Astrocyte (in vitro differentiated cells and primary cell): ENCODE measurements at regions not wholly inside any gene's neighbourhood (a gene's known extent, or its start where the extent isn't known, plus 50 kb on each side); places are given as distances from the start of the nearest gene placed in this dataset.
A peak's percentile ranks its signal among the peaks of the same experiment; 100 is the strongest.

Experiments
- DNase-seq: peaks from one replicate; pipeline ENCODE4 v3.0.0-alpha.2; 2010; ENCODE audit warnings: low read depth
- FAIRE-seq: peaks from 2 replicates; lab custom pipeline; 2011; peaks lifted over from hg19 to GRCh38; lab: Jason Lieb, UNC
- H2AFZ ChIP-seq: 2 replicates; pipeline ENCODE4 v1.6.0; 2012; ENCODE audit warnings: low read depth, low read length, inconsistent platforms
- H3K27ac ChIP-seq: 2 replicates; pipeline ENCODE4 v1.5.1; 2011; ENCODE audit warnings: low read depth, low read length, inconsistent platforms
- H3K27me3 ChIP-seq: 2 replicates; pipeline ENCODE4 v1.6.0; 2011; ENCODE audit warnings: low read length, inconsistent platforms; ENCODE audit not compliant: insufficient read depth
- H3K36me3 ChIP-seq: 2 replicates; pipeline ENCODE4 v1.5.1; 2011; ENCODE audit warnings: low read length, inconsistent platforms; ENCODE audit not compliant: insufficient read depth
- H3K4me1 ChIP-seq: 2 replicates; pipeline ENCODE4 v1.5.1; 2011; ENCODE audit warnings: low read length, inconsistent platforms; ENCODE audit not compliant: insufficient read depth
- H3K4me2 ChIP-seq: 2 replicates; pipeline ENCODE4 v1.6.0; 2012; ENCODE audit warnings: low read length, inconsistent platforms
- H3K4me3 ChIP-seq: 2 replicates; pipeline ENCODE4 v1.5.1; 2011; ENCODE audit warnings: low read depth, mild to moderate bottlenecking, low read length, inconsistent platforms; ENCODE audit not compliant: insufficient read depth
- H3K79me2 ChIP-seq: 2 replicates; pipeline ENCODE4 v1.6.0; 2012; ENCODE audit warnings: mild to moderate bottlenecking, low read length, inconsistent platforms; ENCODE audit not compliant: insufficient read depth
- H3K9ac ChIP-seq: 2 replicates; pipeline ENCODE4 v1.6.0; 2012; ENCODE audit warnings: mild to moderate bottlenecking, low read length, inconsistent platforms
- H3K9me3 ChIP-seq: 2 replicates; pipeline ENCODE4 v1.5.1; 2012; ENCODE audit warnings: low read depth, mild to moderate bottlenecking, low read length, inconsistent platforms; ENCODE audit not compliant: insufficient read depth
- H4K20me1 ChIP-seq: 2 replicates; pipeline ENCODE4 v1.6.0; 2012; ENCODE audit warnings: low read length, inconsistent platforms; ENCODE audit not compliant: insufficient read depth
- H3K27ac Mint-ChIP-seq: one replicate; pipeline ENCODE4 v1.8.0; 2021; ENCODE audit warnings: mild to moderate bottlenecking, mixed read lengths; ENCODE audit not compliant: unreplicated experiment
- H3K27me3 Mint-ChIP-seq: one replicate; pipeline ENCODE4 v1.8.0; 2021; ENCODE audit warnings: low read depth, mixed read lengths; ENCODE audit not compliant: unreplicated experiment
- H3K36me3 Mint-ChIP-seq: one replicate; pipeline ENCODE4 v1.8.0; 2021; ENCODE audit warnings: low read depth, mixed read lengths; ENCODE audit not compliant: unreplicated experiment
- H3K4me1 Mint-ChIP-seq: one replicate; pipeline ENCODE4 v1.8.0; 2021; ENCODE audit warnings: low read depth, mixed read lengths; ENCODE audit not compliant: unreplicated experiment
- H3K4me3 Mint-ChIP-seq: one replicate; pipeline ENCODE4 v1.8.0; 2021; ENCODE audit warnings: mild to moderate bottlenecking, moderate library complexity, mixed read lengths; ENCODE audit not compliant: unreplicated experiment
- H3K9me3 Mint-ChIP-seq: one replicate; pipeline ENCODE4 v1.8.0; 2021; ENCODE audit warnings: mild to moderate bottlenecking, mixed read lengths; ENCODE audit not compliant: unreplicated experiment
- CTCF ChIP-seq: IDR thresholded peaks from 2 replicates; pipeline ENCODE4 v1.5.1; 2011; ENCODE audit warnings: low read depth, mild to moderate bottlenecking, inconsistent platforms, low read length, moderate library complexity; ENCODE audit not compliant: insufficient read depth
- EZH2 ChIP-seq: IDR thresholded peaks from 2 replicates; pipeline ENCODE4 v1.6.1; 2012; ENCODE audit warnings: mild to moderate bottlenecking, low read length, inconsistent platforms; ENCODE audit not compliant: insufficient read depth

GRCh38 chr2:134027980-134028379 lies 225.9 kb upstream of the MGAT5 start:
- H3K36me3 Mint-ChIP-seq: no peaks in the 10 kb centered on the region

GRCh38 chr2:134029418-134029817 lies 224.5 kb upstream of the MGAT5 start:
- no peak overlapping the region for H3K27ac ChIP-seq
- H3K4me3 Mint-ChIP-seq: no peak overlapping the region
- H3K27me3 ChIP-seq: peaks cover 8% of the 10 kb centered on the region
- H3K27ac Mint-ChIP-seq: no peak overlapping the region
- no peaks in the 10 kb centered on the region for H4K20me1 ChIP-seq
- no peak for FAIRE-seq
- no peak overlapping the region for H2AFZ ChIP-seq
- H3K79me2 ChIP-seq: no peaks in the 10 kb centered on the region
- H3K36me3 ChIP-seq: no peaks in the 10 kb centered on the region
- H3K4me3 ChIP-seq: no peak overlapping the region
- no peak for TF ChIP-seq EZH2
- TF ChIP-seq CTCF: no peak
- H3K9me3 Mint-ChIP-seq: peaks cover 2% of the 10 kb centered on the region
- DNase-seq: peak; percentile 3
- H3K36me3 Mint-ChIP-seq: no peaks in the 10 kb centered on the region
- H3K4me2 ChIP-seq: no peak overlapping the region
- H3K27me3 Mint-ChIP-seq: peaks cover 16% of the 10 kb centered on the region
- no peak overlapping the region for H3K9ac ChIP-seq
- H3K9me3 ChIP-seq: no peaks in the 10 kb centered on the region
- no peaks in the 10 kb centered on the region for H3K4me1 ChIP-seq
- no peaks in the 10 kb centered on the region for H3K4me1 Mint-ChIP-seq

More at GRCh38 chr2:134027980-134028379, 225.9 kb upstream of the MGAT5 start:
- Histone ChIP-seq H3K36me3 (no peaks in the 10 kb centered on the region), H3K27ac (no peak overlapping the region), H3K4me1 (no peaks in the 10 kb centered on the region), H3K27me3 (peaks cover 12% of the 10 kb centered on the region), H3K4me3 (no peak overlapping the region), H3K9me3 (no peaks in the 10 kb centered on the region), H2AFZ (peak overlapping the region; percentile 34), H3K9ac (no peak overlapping the region), H3K4me2 (peak overlapping the region; percentile 15), H3K79me2 (no peaks in the 10 kb centered on the region), H4K20me1 (no peaks in the 10 kb centered on the region)
- TF ChIP-seq CTCF (no peak), EZH2 (no peak)
- DNase-seq (no peak), FAIRE-seq (no peak)
- Mint-ChIP-seq H3K4me3 (no peak overlapping the region), H3K9me3 (peaks cover 2% of the 10 kb centered on the region), H3K4me1 (no peaks in the 10 kb centered on the region), H3K27ac (no peak overlapping the region), H3K27me3 (peaks cover 23% of the 10 kb centered on the region)

- FAIRE-seq: no peak
- Histone ChIP-seq H3K9me3 (no peaks in the 10 kb centered on the region), H2AFZ (no peak overlapping the region), H3K27ac (no peak overlapping the region), H4K20me1 (no peaks in the 10 kb centered on the region), H3K27me3 (peaks cover 6% of the 10 kb centered on the region), H3K36me3 (no peaks in the 10 kb centered on the region), H3K4me1 (no peaks in the 10 kb centered on the region), H3K79me2 (no peaks in the 10 kb centered on the region), H3K4me3 (no peak overlapping the region), H3K9ac (no peak overlapping the region), H3K4me2 (no peak overlapping the region)
- no peak for DNase-seq
- Mint-ChIP-seq H3K27ac (no peak overlapping the region), H3K27me3 (peaks cover 12% of the 10 kb centered on the region), H3K4me3 (no peak overlapping the region), H3K9me3 (peaks cover 2% of the 10 kb centered on the region), H3K36me3 (no peaks in the 10 kb centered on the region), H3K4me1 (no peaks in the 10 kb centered on the region)
- TF ChIP-seq CTCF (no peak), EZH2 (no peak)
Observed at GRCh38 chr2:134031539-134031938, 222.3 kb upstream of the MGAT5 start.
